ENCODE measurements at regions not wholly inside any gene's neighbourhood (a gene's known extent, or its start where the extent isn't known, plus 50 kb on each side); places are given as distances from the start of the nearest gene placed in this dataset.

DNA sequence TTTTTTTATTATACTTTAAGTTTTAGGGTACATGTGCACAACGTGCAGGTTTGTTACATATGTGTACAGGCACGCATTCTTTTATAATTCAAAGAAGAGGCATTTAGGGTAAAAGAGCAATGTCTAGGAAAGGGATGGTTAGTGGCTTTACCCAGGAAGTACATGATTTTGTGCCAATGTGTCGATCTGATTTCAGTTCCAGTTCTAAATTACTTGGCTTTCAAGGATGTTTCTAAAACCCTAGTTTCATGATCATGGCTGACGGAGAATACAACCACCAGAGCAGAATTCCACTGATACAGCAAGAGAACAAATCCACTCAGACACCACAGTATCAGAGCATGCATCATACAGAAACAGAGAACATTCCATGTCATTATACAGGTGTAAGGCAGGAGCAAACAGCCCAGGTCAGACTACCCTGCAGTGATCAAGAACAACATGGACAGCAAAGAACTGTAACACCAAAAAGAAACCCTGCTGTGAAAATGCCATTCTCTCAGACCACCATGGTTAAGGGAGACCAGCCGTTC, 116.7 kb upstream of the STK17B start:
- TF ChIP-seq, protein P1, sequence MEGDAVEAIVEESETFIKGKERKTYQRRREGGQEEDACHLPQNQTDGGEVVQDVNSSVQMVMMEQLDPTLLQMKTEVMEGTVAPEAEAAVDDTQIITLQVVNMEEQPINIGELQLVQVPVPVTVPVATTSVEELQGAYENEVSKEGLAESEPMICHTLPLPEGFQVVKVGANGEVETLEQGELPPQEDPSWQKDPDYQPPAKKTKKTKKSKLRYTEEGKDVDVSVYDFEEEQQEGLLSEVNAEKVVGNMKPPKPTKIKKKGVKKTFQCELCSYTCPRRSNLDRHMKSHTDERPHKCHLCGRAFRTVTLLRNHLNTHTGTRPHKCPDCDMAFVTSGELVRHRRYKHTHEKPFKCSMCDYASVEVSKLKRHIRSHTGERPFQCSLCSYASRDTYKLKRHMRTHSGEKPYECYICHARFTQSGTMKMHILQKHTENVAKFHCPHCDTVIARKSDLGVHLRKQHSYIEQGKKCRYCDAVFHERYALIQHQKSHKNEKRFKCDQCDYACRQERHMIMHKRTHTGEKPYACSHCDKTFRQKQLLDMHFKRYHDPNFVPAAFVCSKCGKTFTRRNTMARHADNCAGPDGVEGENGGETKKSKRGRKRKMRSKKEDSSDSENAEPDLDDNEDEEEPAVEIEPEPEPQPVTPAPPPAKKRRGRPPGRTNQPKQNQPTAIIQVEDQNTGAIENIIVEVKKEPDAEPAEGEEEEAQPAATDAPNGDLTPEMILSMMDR (IDR thresholded peaks at IDR 0.05; ENCODE audit: low read depth, low read length): no peak
- no peak for DNase-seq (ENCODE audit: extremely low read depth, low read depth)

DNA sequence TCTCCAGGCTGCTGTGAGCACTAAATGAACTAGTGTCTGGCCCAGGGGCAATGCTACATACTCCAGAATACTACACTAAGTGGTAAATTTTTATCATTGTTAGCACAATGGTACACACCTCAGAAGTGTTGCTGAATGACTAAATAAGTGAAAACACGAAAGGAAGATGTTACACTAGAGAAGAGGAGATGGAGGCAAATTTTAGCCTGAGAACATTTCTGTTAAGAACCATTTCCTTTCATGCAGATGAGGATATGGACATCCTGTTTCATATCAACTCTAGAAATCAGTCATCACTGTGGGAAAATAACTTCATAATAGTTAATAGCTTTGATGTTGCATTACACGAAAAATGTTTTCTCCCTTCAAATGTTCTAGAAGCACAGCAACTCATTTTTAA, 117.6 kb upstream of the STK17B start:
- TF ChIP-seq, protein P1 (IDR thresholded peaks at IDR 0.05; ENCODE audit: low read depth, low read length): no peak
- no peak for DNase-seq (ENCODE audit: extremely low read depth, low read depth)

GRCh38 chr2:196290136-196290535, 118.8 kb upstream of the STK17B start:
- TF ChIP-seq, protein P1 (IDR thresholded peaks at IDR 0.05; ENCODE audit: low read depth, low read length): no peak
- no peak for DNase-seq (ENCODE audit: extremely low read depth, low read depth)

- TF ChIP-seq, protein P1 (IDR thresholded peaks at IDR 0.05; ENCODE audit: low read depth, low read length): no peak
- DNase-seq (ENCODE audit: extremely low read depth, low read depth): no peak
These were observed 119.2 kb upstream of the STK17B start for GRCh38 chr2:196290569-196290968.

DNA sequence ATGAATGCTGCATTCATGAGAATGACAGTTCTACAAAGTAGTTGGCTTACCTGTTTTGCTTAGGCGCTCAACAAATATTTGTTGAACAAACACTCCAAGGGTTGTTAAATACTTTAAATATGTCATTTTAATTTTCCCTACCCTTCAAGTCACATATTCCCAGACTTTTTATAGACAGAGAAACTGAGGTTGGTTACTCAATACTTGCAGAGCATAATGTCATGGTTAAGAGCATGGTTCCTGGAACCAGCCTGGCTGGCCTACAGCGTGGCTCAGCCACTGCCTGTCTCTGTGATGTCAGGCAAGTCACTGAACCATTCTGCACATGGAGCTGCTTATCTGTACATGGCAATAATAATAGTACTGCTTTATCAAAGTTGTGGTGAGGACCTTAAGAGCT, 120.0 kb upstream of the STK17B start:
- TF ChIP-seq, protein P1 (IDR thresholded peaks at IDR 0.05; ENCODE audit: low read depth, low read length): no peak
- DNase-seq (ENCODE audit: extremely low read depth, low read depth): no peak

- no peak for DNase-seq (ENCODE audit: extremely low read depth, low read depth)
- TF ChIP-seq, protein P1 (IDR thresholded peaks at IDR 0.05; ENCODE audit: low read depth, low read length): no peak
These were observed 120.8 kb upstream of the STK17B start for GRCh38 chr2:196291873-196292800.
